Liver (tissue), 3 donors: ENCODE measurements at regions not wholly inside any gene's neighbourhood (a gene's known extent, or its start where the extent isn't known, plus 50 kb on each side); places are given as distances from the start of the nearest gene placed in this dataset.

ENCODE experiments used
- ATF3 ChIP-seq: IDR thresholded peaks from 2 replicates; pipeline ENCODE4 v1.6.1; 2016; ENCODE audit warnings: antibody characterized with exemption
- CTCF ChIP-seq: fragments of 150-350 bp; IDR thresholded peaks from 2 replicates; pipeline ENCODE4 v1.5.1; 2017; ENCODE audit warnings: improper control_type of control experiment, low read depth, low read length; ENCODE audit not compliant: missing input control
- GABPA ChIP-seq, 2 donors: IDR thresholded peaks in 1 of 2; conservative IDR thresholded peaks in 1 of 2; 2 replicates each; pipeline ENCODE4 v1.6.1; 2016; ENCODE audit warnings: antibody characterized with exemption in 2 of 2, mild to moderate bottlenecking in 1 of 2, moderate library complexity in 1 of 2
- JUND ChIP-seq, 2 donors: IDR thresholded peaks; 2 replicates each; pipeline ENCODE4 v1.6.1; 2016; ENCODE audit warnings: antibody characterized with exemption in 2 of 2
- MAX ChIP-seq: IDR thresholded peaks from 2 replicates; pipeline ENCODE4 v1.6.1; 2016; ENCODE audit warnings: antibody characterized with exemption
- RAD21 ChIP-seq, 2 donors: IDR thresholded peaks; 2 replicates each; pipeline ENCODE4 v1.6.1; 2016; ENCODE audit warnings: antibody characterized with exemption in 2 of 2, mild to moderate bottlenecking in 2 of 2
- RXRA ChIP-seq, 2 donors: IDR thresholded peaks; 2 replicates each; pipeline ENCODE4 v1.6.1; 2017 to 2018; ENCODE audit warnings: antibody characterized with exemption in 2 of 2, mild to moderate bottlenecking in 1 of 2
- SP1 ChIP-seq: IDR thresholded peaks from 2 replicates; pipeline ENCODE4 v1.6.1; 2018; ENCODE audit warnings: antibody characterized with exemption, mild to moderate bottlenecking
- TAF1 ChIP-seq: conservative IDR thresholded peaks from 2 replicates; pipeline ENCODE4 v1.6.1; 2016; ENCODE audit warnings: antibody characterized with exemption, mild to moderate bottlenecking
- TF ChIP-seq, protein P1 (sequence below): IDR thresholded peaks from 2 replicates; pipeline ENCODE4 v1.6.1; 2016; ENCODE audit warnings: antibody characterized with exemption, mild to moderate bottlenecking
- donor health status: healthy.
- donor health status: healthy.

DNA sequence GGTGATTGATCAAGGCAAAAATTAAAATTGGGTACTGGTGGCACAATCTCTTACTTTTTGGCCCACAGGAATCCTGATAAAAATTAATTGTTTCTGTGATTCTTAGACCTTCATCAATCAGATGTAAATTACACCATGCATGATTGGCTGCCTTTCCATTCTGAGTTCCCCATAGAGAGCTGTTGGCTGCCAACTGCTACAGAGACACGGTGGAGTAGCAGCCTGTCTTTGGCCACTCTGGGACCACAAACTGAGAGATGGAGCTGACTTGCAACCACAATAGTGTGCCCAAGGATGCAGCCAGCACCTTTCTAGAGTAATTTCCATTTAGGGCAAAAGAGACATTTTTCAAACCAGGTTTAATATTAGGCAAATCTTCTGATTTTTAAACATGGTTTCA, 274.3 kb upstream of the MMS22L start:
- no peak for TF ChIP-seq CTCF
- TF ChIP-seq ATF3: no peak
- no peak for TF ChIP-seq GABPA (IDR thresholded peaks at IDR 0.05 in 1 of 2, conservative IDR thresholded peaks at IDR 0.05 in 1 of 2)
- TF ChIP-seq RXRA (IDR thresholded peaks at IDR 0.05): no peak
- no peak for TF ChIP-seq MAX
- no peak for TF ChIP-seq JUND (IDR thresholded peaks at IDR 0.05)
- no peak for TF ChIP-seq TAF1
- no peak for TF ChIP-seq SP1
- no peak for TF ChIP-seq RAD21 (IDR thresholded peaks at IDR 0.05)
- TF ChIP-seq, protein P1, sequence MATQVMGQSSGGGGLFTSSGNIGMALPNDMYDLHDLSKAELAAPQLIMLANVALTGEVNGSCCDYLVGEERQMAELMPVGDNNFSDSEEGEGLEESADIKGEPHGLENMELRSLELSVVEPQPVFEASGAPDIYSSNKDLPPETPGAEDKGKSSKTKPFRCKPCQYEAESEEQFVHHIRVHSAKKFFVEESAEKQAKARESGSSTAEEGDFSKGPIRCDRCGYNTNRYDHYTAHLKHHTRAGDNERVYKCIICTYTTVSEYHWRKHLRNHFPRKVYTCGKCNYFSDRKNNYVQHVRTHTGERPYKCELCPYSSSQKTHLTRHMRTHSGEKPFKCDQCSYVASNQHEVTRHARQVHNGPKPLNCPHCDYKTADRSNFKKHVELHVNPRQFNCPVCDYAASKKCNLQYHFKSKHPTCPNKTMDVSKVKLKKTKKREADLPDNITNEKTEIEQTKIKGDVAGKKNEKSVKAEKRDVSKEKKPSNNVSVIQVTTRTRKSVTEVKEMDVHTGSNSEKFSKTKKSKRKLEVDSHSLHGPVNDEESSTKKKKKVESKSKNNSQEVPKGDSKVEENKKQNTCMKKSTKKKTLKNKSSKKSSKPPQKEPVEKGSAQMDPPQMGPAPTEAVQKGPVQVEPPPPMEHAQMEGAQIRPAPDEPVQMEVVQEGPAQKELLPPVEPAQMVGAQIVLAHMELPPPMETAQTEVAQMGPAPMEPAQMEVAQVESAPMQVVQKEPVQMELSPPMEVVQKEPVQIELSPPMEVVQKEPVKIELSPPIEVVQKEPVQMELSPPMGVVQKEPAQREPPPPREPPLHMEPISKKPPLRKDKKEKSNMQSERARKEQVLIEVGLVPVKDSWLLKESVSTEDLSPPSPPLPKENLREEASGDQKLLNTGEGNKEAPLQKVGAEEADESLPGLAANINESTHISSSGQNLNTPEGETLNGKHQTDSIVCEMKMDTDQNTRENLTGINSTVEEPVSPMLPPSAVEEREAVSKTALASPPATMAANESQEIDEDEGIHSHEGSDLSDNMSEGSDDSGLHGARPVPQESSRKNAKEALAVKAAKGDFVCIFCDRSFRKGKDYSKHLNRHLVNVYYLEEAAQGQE: no peak
